H7 (cell line): ENCODE measurements at regions not wholly inside any gene's neighbourhood (a gene's known extent, or its start where the extent isn't known, plus 50 kb on each side); places are given as distances from the start of the nearest gene placed in this dataset.

Experiments used
- DNase-seq: peaks from one replicate; pipeline ENCODE4 v3.0.0; 2012
- H3K27me3 ChIP-seq: 2 replicates; pipeline ENCODE4 v1.6.0; 2011; ENCODE audit warnings: mild to moderate bottlenecking, low read length; ENCODE audit not compliant: control insufficient read depth, insufficient read depth
- H3K36me3 ChIP-seq: replicated peaks from 2 replicates; pipeline ENCODE4 v1.5.1; 2011; ENCODE audit warnings: low read length; ENCODE audit not compliant: control insufficient read depth, insufficient read depth
- H3K4me3 ChIP-seq: 2 replicates; pipeline ENCODE4 v1.5.1; 2011; ENCODE audit warnings: low read depth, mild to moderate bottlenecking, control low read depth, low read length, moderate library complexity; ENCODE audit not compliant: insufficient read depth

- H3K27me3 ChIP-seq = no peaks in the 10 kb centered on the region
These were observed 69.7 kb upstream of the FZD8 start for GRCh38 chr10:35711615-35712411.

GRCh38 chr10:35707642-35708425, 65.7 kb upstream of the FZD8 start:
- no peak for DNase-seq
- H3K36me3 ChIP-seq = no peaks in the 10 kb centered on the region
- no peaks in the 10 kb centered on the region for H3K27me3 ChIP-seq
- no peak overlapping the region for H3K4me3 ChIP-seq

More at GRCh38 chr10:35711615-35712411, 69.7 kb upstream of the FZD8 start:
- no peak for DNase-seq
- no peaks in the 10 kb centered on the region for H3K36me3 ChIP-seq
- H3K4me3 ChIP-seq = no peak overlapping the region

- no peak for DNase-seq
- H3K36me3 ChIP-seq = no peaks in the 10 kb centered on the region
- H3K4me3 ChIP-seq = no peak overlapping the region
- no peaks in the 10 kb centered on the region for H3K27me3 ChIP-seq
These were observed 64.9 kb upstream of the FZD8 start for GRCh38 chr10:35706959-35707358.

GRCh38 chr10:35705671-35706070, 63.6 kb upstream of the FZD8 start:
- Histone ChIP-seq H3K36me3 (no peaks in the 10 kb centered on the region), H3K4me3 (no peak overlapping the region), H3K27me3 (no peaks in the 10 kb centered on the region)
- DNase-seq = no peak

GRCh38 chr10:35705051-35705450, 63.0 kb upstream of the FZD8 start:
- no peak overlapping the region for H3K4me3 ChIP-seq
- no peaks in the 10 kb centered on the region for H3K27me3 ChIP-seq
- DNase-seq = no peak
- no peaks in the 10 kb centered on the region for H3K36me3 ChIP-seq

GRCh38 chr10:35704401-35704800, 62.3 kb upstream of the FZD8 start:
- Histone ChIP-seq H3K36me3 (no peaks in the 10 kb centered on the region), H3K27me3 (no peaks in the 10 kb centered on the region), H3K4me3 (no peak overlapping the region)
- DNase-seq = no peak

GRCh38 chr10:35700487-35700882, 58.4 kb upstream of the FZD8 start:
- DNase-seq = no peak
- Histone ChIP-seq H3K4me3 (no peak overlapping the region), H3K36me3 (no peaks in the 10 kb centered on the region), H3K27me3 (peaks cover 2% of the 10 kb centered on the region)

- Histone ChIP-seq H3K36me3 (no peaks in the 10 kb centered on the region), H3K27me3 (peaks cover 2% of the 10 kb centered on the region), H3K4me3 (no peak overlapping the region)
- no peak for DNase-seq
These were observed 57.9 kb upstream of the FZD8 start for GRCh38 chr10:35699848-35700486.

GRCh38 chr10:35696392-35697287, 54.5 kb upstream of the FZD8 start:
- H3K27me3 ChIP-seq = peaks cover 8% of the 10 kb centered on the region
- no peak for DNase-seq
- H3K4me3 ChIP-seq = no peak overlapping the region
- H3K36me3 ChIP-seq = no peaks in the 10 kb centered on the region

GRCh38 chr10:35693800-35694199, 51.7 kb upstream of the FZD8 start:
- Histone ChIP-seq H3K36me3 (no peaks in the 10 kb centered on the region), H3K4me3 (no peak overlapping the region), H3K27me3 (peaks cover 17% of the 10 kb centered on the region)
- no peak for DNase-seq
